Skeletal muscle cell (primary cell): ENCODE measurements at regions not wholly inside any gene's neighbourhood (a gene's known extent, or its start where the extent isn't known, plus 50 kb on each side); places are given as distances from the start of the nearest gene placed in this dataset.
A peak's percentile ranks its signal among the peaks of the same experiment; 100 is the strongest.

Source experiments
- DNase-seq: peaks from one replicate; pipeline ENCODE4 v3.0.0-alpha.2; 2010; ENCODE audit warnings: low read depth
- H3K4me3 ChIP-seq: 2 replicates; pipeline ENCODE4 v1.5.1; 2011; ENCODE audit warnings: low read depth, mild to moderate bottlenecking, control low read depth, low read length, moderate library complexity

GRCh38 chr20:4071178-4071693 is 55.9 kb upstream of the RNF24 start:
- DNase-seq = no peak
- no peak overlapping the region for H3K4me3 ChIP-seq

- H3K4me3 ChIP-seq = no peak overlapping the region
Measured at GRCh38 chr20:4070323-4071177, 55.2 kb upstream of the RNF24 start.

GRCh38 chr20:4069751-4070150 is 54.4 kb upstream of the RNF24 start:
- no peak overlapping the region for H3K4me3 ChIP-seq
- no peak for DNase-seq

More at GRCh38 chr20:4070323-4071177, 55.2 kb upstream of the RNF24 start:
- no peak for DNase-seq

GRCh38 chr20:4068708-4069107 is 53.4 kb upstream of the RNF24 start:
- DNase-seq = no peak
- H3K4me3 ChIP-seq = no peak overlapping the region

GRCh38 chr20:4067600-4068261 is 52.4 kb upstream of the RNF24 start:
- H3K4me3 ChIP-seq = no peak overlapping the region
- DNase-seq = no peak

GRCh38 chr20:4066551-4066950 is 51.2 kb upstream of the RNF24 start:
- H3K4me3 ChIP-seq = no peak overlapping the region

GRCh38 chr20:4065391-4065844 is 50.1 kb upstream of the RNF24 start:
- no peak overlapping the region for H3K4me3 ChIP-seq
- peak; percentile 99 for DNase-seq

More at GRCh38 chr20:4066551-4066950, 51.2 kb upstream of the RNF24 start:
- DNase-seq = no peak
